OCI-M1 (cell line): ENCODE measurements at regions not wholly inside any gene's neighbourhood (a gene's known extent, or its start where the extent isn't known, plus 50 kb on each side); places are given as distances from the start of the nearest gene placed in this dataset.

Experiments used
- DNase-seq: peaks from one replicate; lab custom pipeline; 2025; lab: John Stamatoyannopoulos, UW

DNA sequence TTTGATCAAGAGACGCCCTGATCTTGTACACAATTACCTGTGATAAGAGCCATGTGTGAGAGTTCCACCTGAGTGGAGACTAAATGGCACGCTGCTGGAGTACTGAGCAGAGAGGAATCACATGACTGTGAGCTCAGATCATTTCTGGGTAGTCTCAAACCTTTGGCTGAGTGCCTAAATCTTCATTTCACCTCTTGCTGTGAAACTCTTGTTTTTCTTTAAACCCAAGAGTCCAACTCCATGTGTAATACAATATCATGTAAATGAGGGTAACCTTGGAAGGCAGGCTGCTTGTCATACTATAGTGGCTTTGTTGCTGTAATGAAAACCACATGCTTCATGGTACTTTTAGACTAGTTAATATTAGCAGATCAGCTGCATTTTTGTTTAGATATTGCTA, 156.9 kb downstream of the CAND1 start:
- peak; percentile 16 for DNase-seq

DNA sequence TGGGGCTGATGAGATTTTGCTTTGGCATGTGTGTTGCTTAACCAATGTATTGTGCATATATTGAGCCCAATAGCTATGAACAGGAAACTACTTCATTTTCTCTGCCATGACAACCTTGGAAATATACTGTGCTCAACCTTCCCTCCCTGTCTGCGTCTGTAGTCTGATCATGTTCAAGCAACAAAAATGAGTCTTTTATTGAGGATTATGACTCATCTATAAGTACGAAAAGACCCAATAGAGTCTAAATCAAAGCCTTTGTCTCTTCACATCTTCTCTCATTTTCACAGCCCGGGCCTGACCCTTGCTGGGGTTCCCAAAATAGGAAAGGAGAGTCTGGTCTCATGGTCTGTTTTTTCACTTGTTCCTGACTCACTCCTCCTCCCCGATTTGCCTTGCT, 158.2 kb downstream of the CAND1 start:
- no peak for DNase-seq

DNA sequence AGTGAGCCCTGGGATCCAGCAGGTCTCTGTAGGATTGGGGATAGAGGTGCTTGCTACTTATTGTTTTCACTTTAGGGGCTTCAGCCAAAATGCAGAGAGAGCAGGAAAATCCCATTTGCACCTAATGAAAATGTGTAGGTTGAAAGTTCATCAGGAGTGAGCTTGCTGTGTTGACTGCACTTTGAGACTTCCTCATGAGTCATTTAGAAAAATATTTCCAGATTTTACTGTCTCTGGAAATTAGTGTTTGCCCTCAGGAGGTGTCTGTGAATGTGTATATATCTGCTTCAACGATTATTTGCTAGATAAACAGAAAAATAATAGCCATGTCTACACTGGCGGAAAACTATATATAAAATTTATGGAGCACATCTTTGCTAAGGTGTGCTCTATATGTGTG, 159.3 kb downstream of the CAND1 start:
- DNase-seq = no peak

DNA sequence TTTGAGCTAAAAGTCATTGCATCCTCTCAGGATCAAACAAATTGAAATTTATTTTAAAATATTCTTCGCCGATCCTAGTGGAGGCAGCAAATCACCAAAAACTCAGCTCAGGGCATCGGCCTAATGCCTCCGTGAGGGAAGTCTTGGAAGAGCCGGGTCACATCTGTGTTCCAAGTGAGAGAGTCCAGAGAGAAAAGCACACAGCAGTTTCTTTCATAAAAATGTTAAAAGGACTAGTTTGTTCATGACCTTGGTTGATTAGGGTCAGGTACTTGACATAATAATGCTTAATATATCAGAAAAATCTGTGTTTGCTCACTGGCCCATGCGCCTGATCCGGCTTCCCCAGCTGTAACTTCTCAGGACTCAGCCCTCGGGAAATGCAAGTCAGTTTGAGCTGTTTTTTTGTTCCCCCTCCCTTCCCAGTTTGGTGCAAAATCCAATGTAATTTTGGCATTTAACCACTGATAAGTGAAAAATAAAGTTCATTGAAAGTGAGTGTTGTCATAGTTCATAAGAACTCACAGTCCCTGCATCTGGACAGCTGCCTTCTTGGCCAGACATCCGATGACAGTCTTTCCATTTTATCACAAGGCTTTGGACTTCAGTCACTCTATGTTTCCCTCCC, 161.7 kb downstream of the CAND1 start:
- no peak for DNase-seq

- DNase-seq = no peak
Measured at GRCh38 chr12:67431411-67432020, 162.4 kb downstream of the CAND1 start.

DNA sequence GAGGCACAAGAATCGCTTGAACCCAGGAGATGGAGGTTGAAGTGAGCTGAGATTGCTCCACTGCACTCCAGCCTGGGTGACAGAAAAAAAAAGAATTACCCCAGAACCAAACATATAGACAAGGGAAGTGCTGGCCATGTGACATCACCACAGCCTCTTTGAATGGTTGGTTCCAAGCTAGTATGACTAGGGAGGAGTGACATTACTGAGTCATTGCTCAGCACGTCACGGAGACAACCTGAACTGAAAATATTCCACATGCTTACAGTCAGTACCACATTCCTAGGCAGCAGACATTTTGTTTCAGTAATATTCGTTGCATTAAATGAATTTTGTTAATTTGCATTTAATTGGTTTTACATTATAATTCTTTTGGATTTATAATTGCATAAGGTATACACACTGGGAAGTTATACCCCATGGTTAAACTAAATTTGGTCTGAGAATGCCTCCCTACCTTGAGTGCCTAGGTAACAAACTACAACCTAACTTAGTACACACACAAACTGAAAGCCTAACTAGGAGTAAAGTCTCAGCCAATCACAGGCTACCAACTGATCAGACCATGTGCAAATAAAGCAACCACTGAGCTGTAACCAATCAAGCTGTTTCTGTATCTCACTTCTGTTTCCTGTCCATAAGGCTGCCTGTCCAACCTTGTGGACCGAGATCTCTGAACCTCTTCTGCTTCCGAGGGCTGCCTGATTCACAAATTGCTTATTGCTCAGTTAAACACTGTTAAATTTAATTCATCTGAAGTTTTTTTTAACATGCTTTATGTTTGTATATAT, 164.4 kb downstream of the CAND1 start:
- peak; percentile 38 for DNase-seq

GRCh38 chr12:67434671-67435370, 165.7 kb downstream of the CAND1 start:
- no peak for DNase-seq

GRCh38 chr12:67436230-67436629, 167.1 kb downstream of the CAND1 start:
- no peak for DNase-seq

- no peak for DNase-seq
Measured at GRCh38 chr12:67437011-67437410, 167.9 kb downstream of the CAND1 start.

- no peak for DNase-seq
Measured at GRCh38 chr12:67439611-67440010, 170.5 kb downstream of the CAND1 start.

DNA sequence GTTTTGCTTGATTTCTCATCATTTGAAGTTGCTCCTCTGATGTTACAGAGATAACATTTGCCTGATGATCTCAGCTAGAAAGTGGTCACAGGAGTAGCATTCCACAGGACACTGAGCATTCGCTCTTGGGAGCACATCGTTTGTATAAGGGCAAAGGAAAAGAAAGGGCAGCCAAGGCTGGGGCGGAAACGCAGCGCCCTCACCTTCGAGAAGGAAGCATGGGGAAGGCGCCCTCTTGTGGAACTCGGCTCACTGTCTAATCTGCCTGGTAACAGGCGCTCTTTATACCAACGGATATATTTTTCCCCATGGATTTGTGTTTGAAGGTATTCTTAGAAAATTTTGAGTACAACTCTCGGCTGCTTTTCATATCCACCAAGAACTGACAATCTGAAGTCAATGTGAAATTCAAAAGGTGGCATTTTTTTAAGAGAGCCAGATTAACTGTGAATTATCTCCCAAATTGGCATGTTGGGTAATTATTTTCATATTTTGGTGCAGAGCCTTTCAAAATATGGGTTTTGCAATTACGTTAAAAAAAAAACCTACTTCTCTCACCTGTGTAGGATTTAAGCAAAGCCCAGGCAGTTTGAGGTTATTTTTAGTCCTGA, 172.7 kb downstream of the CAND1 start:
- DNase-seq = peak; percentile 63

DNA sequence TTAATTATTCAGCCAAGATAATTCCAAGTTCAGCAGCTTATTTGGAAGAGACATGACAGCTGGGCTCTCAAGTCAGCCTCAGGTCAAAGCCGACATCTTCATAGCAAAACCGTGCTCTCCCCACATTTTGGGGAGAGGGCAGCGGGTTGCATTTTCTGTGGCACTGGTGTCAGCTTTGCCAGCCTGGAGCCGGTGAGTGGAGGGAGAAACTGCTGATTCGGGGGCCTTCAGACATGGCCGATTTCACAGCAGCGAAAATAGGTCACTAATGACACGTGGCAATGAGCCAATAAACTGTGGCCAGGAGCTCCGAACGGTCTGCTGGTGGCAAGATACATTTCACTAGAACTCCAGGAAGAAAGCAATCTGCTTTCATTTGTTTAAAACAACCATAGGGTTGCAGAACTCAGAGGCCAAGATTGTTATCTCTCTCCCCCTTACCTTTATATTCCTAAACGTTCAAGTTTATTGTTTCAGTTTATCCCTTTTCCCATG, 173.2 kb downstream of the CAND1 start:
- peak; percentile 10 for DNase-seq

DNA sequence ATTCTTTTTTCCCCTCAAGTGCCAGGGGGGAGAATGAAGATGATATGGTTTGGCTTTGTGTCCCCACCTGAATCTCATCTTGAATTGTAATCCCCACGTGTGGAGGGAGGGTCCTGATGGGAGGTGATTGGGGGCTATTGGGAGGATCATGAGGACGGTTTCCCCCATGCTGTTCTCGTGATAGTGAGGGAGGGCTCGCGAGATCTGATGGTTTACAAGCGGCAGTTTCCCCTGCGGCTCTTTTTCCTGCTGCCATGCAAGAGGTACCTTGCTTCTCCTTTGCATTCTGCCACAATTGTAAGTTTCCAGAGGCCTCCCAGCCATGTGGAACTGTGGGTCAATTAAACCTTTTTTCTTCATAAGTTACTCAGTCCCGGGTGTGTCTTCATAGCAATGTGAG, 173.7 kb downstream of the CAND1 start:
- DNase-seq = no peak

- DNase-seq = no peak
Measured at GRCh38 chr12:67444542-67444941, 175.4 kb downstream of the CAND1 start.

DNA sequence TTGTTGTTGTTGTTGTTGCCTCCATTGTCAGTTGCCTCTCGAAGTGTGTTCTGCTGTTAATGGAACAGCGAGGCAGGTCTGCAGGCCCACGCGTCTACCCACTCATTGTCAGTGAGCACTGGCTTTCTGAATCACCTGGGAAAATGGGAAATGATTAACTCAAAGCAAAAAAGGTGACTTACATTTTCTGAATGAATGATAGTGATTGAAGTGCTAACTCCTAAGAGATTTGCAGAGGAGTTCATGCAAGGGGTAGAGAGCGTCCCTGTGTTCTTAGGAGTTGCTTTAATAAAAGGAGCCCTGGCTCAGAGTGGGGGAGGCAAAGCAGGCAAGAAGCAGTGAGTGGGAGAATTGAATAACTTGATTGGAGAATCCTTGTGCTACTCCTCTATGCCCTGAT, 177.6 kb downstream of the CAND1 start:
- DNase-seq = no peak

DNA sequence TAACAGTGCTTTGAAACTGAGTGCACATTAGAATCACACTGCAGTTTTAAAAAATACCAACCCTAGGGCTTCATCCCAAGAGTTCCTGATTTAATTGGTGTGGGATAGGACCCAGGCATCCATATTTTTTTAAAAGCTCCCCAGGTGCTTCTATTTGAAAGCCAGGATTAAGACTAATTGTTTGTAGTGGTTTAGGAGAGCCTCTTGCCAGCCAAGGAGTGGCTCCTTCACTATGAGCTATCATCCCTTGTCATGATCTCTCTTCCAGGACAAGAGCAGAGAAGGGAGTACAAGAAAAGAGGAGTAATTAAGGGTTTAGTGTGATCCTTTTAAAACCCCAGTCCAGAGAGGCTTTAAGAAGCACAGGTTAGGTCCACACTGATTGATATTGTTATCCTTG, 178.0 kb downstream of the CAND1 start:
- DNase-seq = no peak

DNA sequence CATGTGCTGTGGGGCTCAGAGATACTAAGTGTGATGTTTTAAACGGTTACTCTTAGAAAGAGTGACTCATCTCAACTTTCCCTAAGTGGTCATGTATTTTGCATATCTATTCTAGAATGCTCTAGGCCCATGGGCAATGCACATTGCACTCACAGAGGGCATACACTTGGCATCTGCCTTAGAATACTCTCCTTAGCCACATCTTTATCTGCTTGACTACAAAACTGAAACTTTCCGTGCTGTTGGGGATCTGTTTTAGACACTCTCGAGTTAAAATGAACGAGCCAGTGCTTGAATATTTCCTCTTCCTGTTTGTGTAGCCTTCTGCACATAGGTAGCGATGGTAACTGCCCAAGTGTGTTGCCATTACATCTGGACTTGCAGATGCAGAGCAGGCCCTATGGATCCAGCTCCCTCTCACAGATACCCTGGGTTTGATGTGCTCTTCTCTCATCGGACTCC, 180.5 kb downstream of the CAND1 start:
- DNase-seq = peak; percentile 15

DNA sequence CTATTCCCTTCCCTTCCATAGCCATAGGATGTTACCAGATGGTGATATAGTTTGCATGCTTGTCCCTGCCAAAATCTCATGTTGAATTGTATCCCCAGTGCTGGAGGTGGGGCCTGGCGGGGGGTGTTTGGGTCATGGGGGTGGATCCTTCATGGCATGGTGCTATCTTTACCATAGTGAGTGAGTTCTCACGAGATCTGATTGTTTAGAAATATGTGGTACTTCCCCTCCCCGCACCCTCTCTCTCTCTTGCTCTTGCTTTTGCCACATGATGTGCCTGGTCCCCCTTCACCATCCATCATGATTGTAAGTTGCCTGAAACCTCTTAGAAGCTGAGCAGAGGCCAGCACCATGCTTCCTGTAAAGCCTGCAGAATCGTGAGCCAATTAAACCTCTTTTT, 181.3 kb downstream of the CAND1 start:
- no peak for DNase-seq

- DNase-seq = no peak
Measured at GRCh38 chr12:67451206-67451605, 182.0 kb downstream of the CAND1 start.

- no peak for DNase-seq
Measured at GRCh38 chr12:67452119-67452805, 183.1 kb downstream of the CAND1 start.

GRCh38 chr12:67453191-67453590, 184.0 kb downstream of the CAND1 start:
- DNase-seq = no peak
